ENCODE measurements at regions not wholly inside any gene's neighbourhood (a gene's known extent, or its start where the extent isn't known, plus 50 kb on each side); places are given as distances from the start of the nearest gene placed in this dataset.

DNA sequence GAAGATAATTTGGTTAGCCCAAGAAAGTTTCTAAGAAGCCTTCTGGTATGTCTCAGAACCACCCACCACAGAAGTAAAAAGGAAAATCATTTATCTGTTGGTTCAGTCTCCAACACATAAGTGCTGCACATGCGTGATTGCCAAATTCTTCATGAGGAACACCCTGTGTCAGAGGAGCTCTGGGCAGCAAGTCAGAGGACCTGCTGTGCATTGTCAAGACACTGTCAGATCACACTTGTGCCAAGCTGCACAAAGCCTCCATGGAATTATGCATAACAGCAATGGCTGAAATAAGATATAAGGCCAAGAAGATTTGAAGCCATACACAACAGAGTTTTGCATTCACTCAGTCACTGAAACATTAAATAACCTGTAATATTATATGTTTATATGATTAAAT is 1304.7 kb upstream of the FLRT2 start:
- Histone ChIP-seq H3K9ac (ENCODE audit: low read length) (no peak overlapping the region), H3F3A (ENCODE audit: insufficient read depth, low read length, poor library complexity, severe bottlenecking) (no peaks in the 10 kb centered on the region), H3K9me3 (ENCODE audit: low read length) (no peaks in the 10 kb centered on the region), H3K36me3 (ENCODE audit: insufficient read depth, low read length) (no peaks in the 10 kb centered on the region), H3K4me3 (ENCODE audit: low read length) (no peak overlapping the region), H4K20me1 (ENCODE audit: insufficient read depth) (no peaks in the 10 kb centered on the region), H3K79me2 (replicated peaks; ENCODE audit: insufficient read depth, low read length) (no peaks in the 10 kb centered on the region), H3K27ac (ENCODE audit: low read length) (no peak overlapping the region), H3K9me2 (ENCODE audit: insufficient read depth, low read length) (no peaks in the 10 kb centered on the region), H3K27me3 (ENCODE audit: insufficient read depth, low read depth, low read length) (no peaks in the 10 kb centered on the region), H3K4me2 (ENCODE audit: low read length) (no peak overlapping the region), H2AFZ (ENCODE audit: low read depth, low read length) (no peak overlapping the region)
- no peak for TF ChIP-seq EP300 (conservative IDR thresholded peaks at IDR 0.05; ENCODE audit: poor library complexity, severe bottlenecking)
- no peak for TF ChIP-seq MXI1 (conservative IDR thresholded peaks at IDR 0.05; ENCODE audit: poor library complexity, severe bottlenecking)
- no peak for TF ChIP-seq SMC3 (conservative IDR thresholded peaks at IDR 0.05; ENCODE audit: poor library complexity)
- TF ChIP-seq RAD21 (conservative IDR thresholded peaks at IDR 0.05), result no peak
- TF ChIP-seq, protein P1, sequence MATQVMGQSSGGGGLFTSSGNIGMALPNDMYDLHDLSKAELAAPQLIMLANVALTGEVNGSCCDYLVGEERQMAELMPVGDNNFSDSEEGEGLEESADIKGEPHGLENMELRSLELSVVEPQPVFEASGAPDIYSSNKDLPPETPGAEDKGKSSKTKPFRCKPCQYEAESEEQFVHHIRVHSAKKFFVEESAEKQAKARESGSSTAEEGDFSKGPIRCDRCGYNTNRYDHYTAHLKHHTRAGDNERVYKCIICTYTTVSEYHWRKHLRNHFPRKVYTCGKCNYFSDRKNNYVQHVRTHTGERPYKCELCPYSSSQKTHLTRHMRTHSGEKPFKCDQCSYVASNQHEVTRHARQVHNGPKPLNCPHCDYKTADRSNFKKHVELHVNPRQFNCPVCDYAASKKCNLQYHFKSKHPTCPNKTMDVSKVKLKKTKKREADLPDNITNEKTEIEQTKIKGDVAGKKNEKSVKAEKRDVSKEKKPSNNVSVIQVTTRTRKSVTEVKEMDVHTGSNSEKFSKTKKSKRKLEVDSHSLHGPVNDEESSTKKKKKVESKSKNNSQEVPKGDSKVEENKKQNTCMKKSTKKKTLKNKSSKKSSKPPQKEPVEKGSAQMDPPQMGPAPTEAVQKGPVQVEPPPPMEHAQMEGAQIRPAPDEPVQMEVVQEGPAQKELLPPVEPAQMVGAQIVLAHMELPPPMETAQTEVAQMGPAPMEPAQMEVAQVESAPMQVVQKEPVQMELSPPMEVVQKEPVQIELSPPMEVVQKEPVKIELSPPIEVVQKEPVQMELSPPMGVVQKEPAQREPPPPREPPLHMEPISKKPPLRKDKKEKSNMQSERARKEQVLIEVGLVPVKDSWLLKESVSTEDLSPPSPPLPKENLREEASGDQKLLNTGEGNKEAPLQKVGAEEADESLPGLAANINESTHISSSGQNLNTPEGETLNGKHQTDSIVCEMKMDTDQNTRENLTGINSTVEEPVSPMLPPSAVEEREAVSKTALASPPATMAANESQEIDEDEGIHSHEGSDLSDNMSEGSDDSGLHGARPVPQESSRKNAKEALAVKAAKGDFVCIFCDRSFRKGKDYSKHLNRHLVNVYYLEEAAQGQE (IDR thresholded peaks at IDR 0.05; ENCODE audit: borderline replicate concordance), result no peak
- TF ChIP-seq EZH2 (IDR thresholded peaks at IDR 0.05; ENCODE audit: borderline replicate concordance, insufficient read depth, low read length, poor library complexity, severe bottlenecking), result no peak
- TF ChIP-seq, protein P2, sequence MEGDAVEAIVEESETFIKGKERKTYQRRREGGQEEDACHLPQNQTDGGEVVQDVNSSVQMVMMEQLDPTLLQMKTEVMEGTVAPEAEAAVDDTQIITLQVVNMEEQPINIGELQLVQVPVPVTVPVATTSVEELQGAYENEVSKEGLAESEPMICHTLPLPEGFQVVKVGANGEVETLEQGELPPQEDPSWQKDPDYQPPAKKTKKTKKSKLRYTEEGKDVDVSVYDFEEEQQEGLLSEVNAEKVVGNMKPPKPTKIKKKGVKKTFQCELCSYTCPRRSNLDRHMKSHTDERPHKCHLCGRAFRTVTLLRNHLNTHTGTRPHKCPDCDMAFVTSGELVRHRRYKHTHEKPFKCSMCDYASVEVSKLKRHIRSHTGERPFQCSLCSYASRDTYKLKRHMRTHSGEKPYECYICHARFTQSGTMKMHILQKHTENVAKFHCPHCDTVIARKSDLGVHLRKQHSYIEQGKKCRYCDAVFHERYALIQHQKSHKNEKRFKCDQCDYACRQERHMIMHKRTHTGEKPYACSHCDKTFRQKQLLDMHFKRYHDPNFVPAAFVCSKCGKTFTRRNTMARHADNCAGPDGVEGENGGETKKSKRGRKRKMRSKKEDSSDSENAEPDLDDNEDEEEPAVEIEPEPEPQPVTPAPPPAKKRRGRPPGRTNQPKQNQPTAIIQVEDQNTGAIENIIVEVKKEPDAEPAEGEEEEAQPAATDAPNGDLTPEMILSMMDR (IDR thresholded peaks at IDR 0.05; ENCODE audit: poor library complexity, severe bottlenecking), result no peak

DNA sequence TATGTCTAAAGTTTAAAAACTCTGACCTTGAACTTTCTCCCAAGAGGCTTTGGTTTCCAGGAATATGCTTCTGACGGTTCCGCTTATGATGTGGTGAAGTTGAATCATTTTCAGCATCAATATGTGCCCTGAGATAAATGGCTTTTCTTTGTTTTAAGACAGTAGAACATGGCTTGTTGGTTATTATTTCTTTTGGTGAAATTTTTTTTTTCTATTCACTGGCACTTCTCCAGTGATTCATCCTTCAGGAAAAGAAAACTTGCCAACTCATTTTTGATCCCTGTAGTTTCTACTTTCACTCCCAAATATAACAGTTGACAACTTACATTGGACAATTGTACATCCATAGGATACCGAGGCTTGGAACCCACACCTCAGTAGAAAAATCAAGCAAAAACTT is 1301.2 kb upstream of the FLRT2 start:
- Histone ChIP-seq H3K4me2 (ENCODE audit: low read length) (no peak overlapping the region), H3K27me3 (ENCODE audit: insufficient read depth, low read depth, low read length) (no peaks in the 10 kb centered on the region)

More for the DNA sequence above, 1301.2 kb upstream of the FLRT2 start:
- Histone ChIP-seq H3K9me2 (ENCODE audit: insufficient read depth, low read length) (no peaks in the 10 kb centered on the region), H2AFZ (ENCODE audit: low read depth, low read length) (no peak overlapping the region), H3F3A (ENCODE audit: insufficient read depth, low read length, poor library complexity, severe bottlenecking) (no peaks in the 10 kb centered on the region), H3K27ac (ENCODE audit: low read length) (no peak overlapping the region), H3K36me3 (ENCODE audit: insufficient read depth, low read length) (no peaks in the 10 kb centered on the region), H3K79me2 (replicated peaks; ENCODE audit: insufficient read depth, low read length) (no peaks in the 10 kb centered on the region), H3K9ac (ENCODE audit: low read length) (no peak overlapping the region), H3K9me3 (ENCODE audit: low read length) (no peaks in the 10 kb centered on the region), H3K4me3 (ENCODE audit: low read length) (no peak overlapping the region), H4K20me1 (ENCODE audit: insufficient read depth) (no peaks in the 10 kb centered on the region)
- TF ChIP-seq TAF1 (IDR thresholded peaks at IDR 0.05; ENCODE audit: low read depth), result no peak
- TF ChIP-seq, protein P1 (IDR thresholded peaks at IDR 0.05; ENCODE audit: borderline replicate concordance), result no peak
